ENCODE measurements at regions not wholly inside any gene's neighbourhood (a gene's known extent, or its start where the extent isn't known, plus 50 kb on each side); places are given as distances from the start of the nearest gene placed in this dataset.

DNA sequence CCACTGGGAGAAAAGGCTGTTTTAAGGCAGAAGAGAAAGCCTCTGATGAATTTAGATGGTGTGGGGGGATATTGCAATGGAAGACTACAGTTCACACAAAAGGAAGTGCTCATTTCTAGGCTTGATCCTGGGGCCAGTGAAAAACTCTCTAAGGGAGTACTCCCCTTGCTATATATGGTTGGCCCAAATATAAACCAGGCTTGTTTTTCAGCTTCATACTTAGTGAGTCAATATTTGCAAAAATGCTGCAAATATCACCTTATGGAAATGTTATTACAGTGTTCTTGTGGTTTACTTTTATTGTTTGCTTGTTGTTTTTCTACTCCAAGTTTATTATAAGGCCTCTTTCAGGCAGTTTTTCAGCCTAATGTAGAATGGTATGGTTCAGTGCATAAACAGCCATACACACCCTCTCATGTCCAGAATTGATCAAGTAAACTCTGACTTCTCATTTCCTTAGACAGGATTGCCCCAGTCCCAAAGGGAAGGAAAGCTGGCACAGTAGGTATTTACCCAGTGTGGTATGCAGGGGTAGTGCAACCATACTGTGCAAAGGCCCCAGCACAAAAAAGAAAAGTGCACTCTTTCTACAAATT is 115.1 kb downstream of the FEM1C start:
- Histone ChIP-seq H3K4me1 (ENCODE audit: control insufficient read depth in 5 of 5, insufficient read depth in 5 of 5, low read length in 5 of 5) (peaks cover 0 to 9% (median 6%) of the 10 kb centered on the region in 5 donors), H3K4me3 (no peak overlapping the region), H3K9me3 (ENCODE audit: control insufficient read depth in 4 of 4, insufficient read depth in 3 of 4, low read length in 3 of 4) (no peaks in the 10 kb centered on the region), H3K27me3 (ENCODE audit: control insufficient read depth in 3 of 3, insufficient read depth in 3 of 3, low read length in 2 of 3) (no peaks in the 10 kb centered on the region), H3K27ac (ENCODE audit: low read depth in 1 of 2, low read length in 1 of 2) (no peak overlapping the region), H3K36me3 (ENCODE audit: control insufficient read depth in 4 of 4, insufficient read depth in 4 of 4, low read length in 4 of 4) (no peaks in the 10 kb centered on the region), H3K9ac (ENCODE audit: insufficient read depth in 1 of 2, low read length in 2 of 2) (no peak overlapping the region)
- TF ChIP-seq, protein P1, sequence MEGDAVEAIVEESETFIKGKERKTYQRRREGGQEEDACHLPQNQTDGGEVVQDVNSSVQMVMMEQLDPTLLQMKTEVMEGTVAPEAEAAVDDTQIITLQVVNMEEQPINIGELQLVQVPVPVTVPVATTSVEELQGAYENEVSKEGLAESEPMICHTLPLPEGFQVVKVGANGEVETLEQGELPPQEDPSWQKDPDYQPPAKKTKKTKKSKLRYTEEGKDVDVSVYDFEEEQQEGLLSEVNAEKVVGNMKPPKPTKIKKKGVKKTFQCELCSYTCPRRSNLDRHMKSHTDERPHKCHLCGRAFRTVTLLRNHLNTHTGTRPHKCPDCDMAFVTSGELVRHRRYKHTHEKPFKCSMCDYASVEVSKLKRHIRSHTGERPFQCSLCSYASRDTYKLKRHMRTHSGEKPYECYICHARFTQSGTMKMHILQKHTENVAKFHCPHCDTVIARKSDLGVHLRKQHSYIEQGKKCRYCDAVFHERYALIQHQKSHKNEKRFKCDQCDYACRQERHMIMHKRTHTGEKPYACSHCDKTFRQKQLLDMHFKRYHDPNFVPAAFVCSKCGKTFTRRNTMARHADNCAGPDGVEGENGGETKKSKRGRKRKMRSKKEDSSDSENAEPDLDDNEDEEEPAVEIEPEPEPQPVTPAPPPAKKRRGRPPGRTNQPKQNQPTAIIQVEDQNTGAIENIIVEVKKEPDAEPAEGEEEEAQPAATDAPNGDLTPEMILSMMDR (IDR thresholded peaks at IDR 0.05; ENCODE audit: control extremely low read depth, extremely low read depth) = no peak
- DNase-seq (no peak), ATAC-seq (ENCODE audit: insufficient read depth, low FRiP score) (no peak)

DNA sequence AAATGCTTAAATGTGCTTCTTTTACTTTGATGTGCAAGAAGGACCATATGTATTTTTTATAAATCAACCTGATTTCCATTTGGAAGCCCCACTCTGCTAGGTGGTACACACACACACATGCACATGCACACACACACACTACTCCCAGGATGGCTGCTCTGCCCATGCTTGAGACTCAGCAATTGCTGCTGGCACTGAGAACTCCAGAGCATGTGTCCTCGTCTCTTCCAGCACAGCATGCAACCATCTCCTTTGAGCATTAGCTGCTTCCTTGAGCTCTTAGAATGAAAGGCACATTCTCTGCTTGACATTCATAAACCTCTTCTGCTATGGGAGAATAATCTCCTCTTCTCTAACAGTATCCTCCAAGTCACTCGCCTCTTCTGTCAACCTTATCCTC is 115.9 kb downstream of the FEM1C start:
- TF ChIP-seq, protein P1 (IDR thresholded peaks at IDR 0.05; ENCODE audit: control extremely low read depth, extremely low read depth) = no peak
- H3K4me1 ChIP-seq (ENCODE audit: control insufficient read depth in 5 of 5, insufficient read depth in 5 of 5, low read length in 5 of 5) = peaks cover 0 to 11% (median 9%) of the 10 kb centered on the region in 5 donors
- H3K9ac ChIP-seq (ENCODE audit: insufficient read depth in 1 of 2, low read length in 2 of 2) = no peak overlapping the region
- 91 to 92% methylated on average over 2 of the region's 2 CpGs for WGBS, 2 donors
- no peaks in the 10 kb centered on the region for H3K36me3 ChIP-seq (ENCODE audit: control insufficient read depth in 4 of 4, insufficient read depth in 4 of 4, low read length in 4 of 4)
- H3K27ac ChIP-seq (ENCODE audit: low read depth in 1 of 2, low read length in 1 of 2) = no peak overlapping the region
- H3K9me3 ChIP-seq (ENCODE audit: control insufficient read depth in 4 of 4, insufficient read depth in 3 of 4, low read length in 3 of 4) = no peaks in the 10 kb centered on the region
- H3K27me3 ChIP-seq (ENCODE audit: control insufficient read depth in 3 of 3, insufficient read depth in 3 of 3, low read length in 2 of 3) = no peaks in the 10 kb centered on the region
- DNase-seq = no peak
- H3K4me3 ChIP-seq = no peak overlapping the region
- ATAC-seq (ENCODE audit: insufficient read depth, low FRiP score) = no peak

DNA sequence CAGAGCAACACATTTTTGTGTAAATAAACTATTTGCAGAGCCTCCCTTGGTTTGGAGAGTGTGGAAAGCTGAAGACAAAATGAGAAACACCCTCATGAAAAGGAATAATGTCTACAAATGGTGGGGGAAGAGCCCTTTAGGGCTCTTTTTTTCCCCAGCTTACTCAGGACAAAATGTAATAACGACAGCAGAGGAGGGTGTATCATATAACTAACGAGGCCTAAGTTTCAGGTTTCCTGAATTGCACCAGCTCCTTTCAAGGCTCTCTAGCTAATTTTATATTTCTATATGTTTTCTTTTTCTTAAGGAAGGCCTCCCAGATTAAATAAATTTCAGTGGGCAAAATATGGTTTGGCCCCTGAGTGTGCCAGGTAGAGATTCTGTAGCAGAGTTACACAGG is 116.3 kb downstream of the FEM1C start:
- H3K9me3 ChIP-seq (ENCODE audit: control insufficient read depth in 4 of 4, insufficient read depth in 3 of 4, low read length in 3 of 4) = no peaks in the 10 kb centered on the region
- no peaks in the 10 kb centered on the region for H3K36me3 ChIP-seq (ENCODE audit: control insufficient read depth in 4 of 4, insufficient read depth in 4 of 4, low read length in 4 of 4)
- WGBS, 2 donors = 63 to 64% methylated on average over 2 of the region's 2 CpGs
- peaks cover 0 to 11% (median 9%) of the 10 kb centered on the region in 5 donors for H3K4me1 ChIP-seq (ENCODE audit: control insufficient read depth in 5 of 5, insufficient read depth in 5 of 5, low read length in 5 of 5)
- TF ChIP-seq, protein P1 (IDR thresholded peaks at IDR 0.05; ENCODE audit: control extremely low read depth, extremely low read depth) = no peak
- no peak for DNase-seq
- H3K9ac ChIP-seq (ENCODE audit: insufficient read depth in 1 of 2, low read length in 2 of 2) = no peak overlapping the region
- no peak overlapping the region for H3K27ac ChIP-seq (ENCODE audit: low read depth in 1 of 2, low read length in 1 of 2)
- no peak for ATAC-seq (ENCODE audit: insufficient read depth, low FRiP score)
- H3K27me3 ChIP-seq (ENCODE audit: control insufficient read depth in 3 of 3, insufficient read depth in 3 of 3, low read length in 2 of 3) = no peaks in the 10 kb centered on the region
- no peak overlapping the region for H3K4me3 ChIP-seq

DNA sequence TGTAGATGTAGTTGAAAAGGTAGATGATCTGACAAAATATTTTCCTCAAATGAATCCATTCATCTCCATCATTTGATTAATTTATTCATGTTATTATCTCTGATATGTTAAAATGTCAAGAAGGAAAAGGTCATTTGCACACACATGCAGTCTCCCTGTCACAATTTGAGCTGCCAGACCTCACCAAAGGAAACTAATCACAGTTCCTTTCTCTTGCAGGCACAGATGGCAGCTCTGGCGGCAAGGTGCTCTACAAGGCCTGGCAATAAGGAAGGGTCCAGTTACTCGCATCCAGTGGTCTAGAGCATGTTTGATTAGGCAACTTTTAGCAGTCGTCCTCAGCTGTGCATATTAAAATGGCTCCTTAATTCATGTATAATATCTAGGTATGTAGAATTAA is 120.1 kb downstream of the FEM1C start:
- 84 to 90% methylated on average over 3 of the region's 3 CpGs for WGBS, 2 donors
- H3K9ac ChIP-seq (ENCODE audit: insufficient read depth in 1 of 2, low read length in 2 of 2) = no peak overlapping the region
- H3K9me3 ChIP-seq (ENCODE audit: control insufficient read depth in 4 of 4, insufficient read depth in 3 of 4, low read length in 3 of 4) = no peaks in the 10 kb centered on the region
- ATAC-seq (ENCODE audit: insufficient read depth, low FRiP score) (no peak), DNase-seq (no peak)
- H3K4me3 ChIP-seq = no peak overlapping the region
- H3K36me3 ChIP-seq (ENCODE audit: control insufficient read depth in 4 of 4, insufficient read depth in 4 of 4, low read length in 4 of 4) = no peaks in the 10 kb centered on the region
- H3K27me3 ChIP-seq (ENCODE audit: control insufficient read depth in 3 of 3, insufficient read depth in 3 of 3, low read length in 2 of 3) = no peaks in the 10 kb centered on the region
- H3K27ac ChIP-seq (ENCODE audit: low read depth in 1 of 2, low read length in 1 of 2) = peak overlapping the region; percentile 5 to 45
- TF ChIP-seq, protein P1 (IDR thresholded peaks at IDR 0.05; ENCODE audit: control extremely low read depth, extremely low read depth) = no peak
- peaks cover 0 to 17% (median 0%) of the 10 kb centered on the region in 5 donors for H3K4me1 ChIP-seq (ENCODE audit: control insufficient read depth in 5 of 5, insufficient read depth in 5 of 5, low read length in 5 of 5)
